ENCODE measurements at regions not wholly inside any gene's neighbourhood (a gene's known extent, or its start where the extent isn't known, plus 50 kb on each side); places are given as distances from the start of the nearest gene placed in this dataset.

GRCh38 chr11:121770939-121771595 lies 318.3 kb upstream of the SORL1-AS1 start:
- H3K9me3 ChIP-seq (ENCODE audit: low read length): no peaks in the 10 kb centered on the region
- ATAC-seq (no peak), DNase-seq (ENCODE audit: low spot score) (no peak), FAIRE-seq (no peak)
- intact Hi-C loops (cut with micrococcal nuclease; ENCODE audit: unreplicated experiment): no loop called here
- 31% methylated on average over 4 of the region's 4 CpGs for whole genome bisulfite sequencing (ENCODE audit: low lambda C conversion rate)
- H3K27me3 ChIP-seq (ENCODE audit: control insufficient read depth in 1 of 2, insufficient read depth in 2 of 2, low read length in 2 of 2): peaks cover 0 to 4% of the 10 kb centered on the region in 2 experiments; a peak in 2 of 5 replicates
- ChIA-PET POLR2A (no interaction called here), CTCF (ENCODE audit: low intra/inter-chr PET ratio, low total read pairs) (no interaction called here)
- H3K4me3 ChIP-seq (replicated peaks in 1 of 3; ENCODE audit: insufficient read depth in 1 of 3, low read depth in 2 of 3, low read length in 3 of 3): no peak overlapping the region
- H4K20me1 ChIP-seq (ENCODE audit: insufficient read depth, low read length): no peaks in the 10 kb centered on the region
- BruUV-seq (replicated peaks): no TSS peak
- no peaks in the 10 kb centered on the region for H3K4me1 ChIP-seq (ENCODE audit: insufficient read depth, low read length)
- H2AFZ ChIP-seq (ENCODE audit: low read length): no peak overlapping the region
- H3K36me3 ChIP-seq (replicated peaks in 1 of 2; ENCODE audit: control insufficient read depth in 1 of 2, insufficient read depth in 2 of 2, low read length in 2 of 2): no peaks in the 10 kb centered on the region
- H3K27ac ChIP-seq (ENCODE audit: extremely low read length, insufficient read depth, low read length): no peak overlapping the region
- in situ Hi-C loops (cut with HindIII; ENCODE audit: extremely low pct_ligation_motif_present, low pct_unique_long_range_greater_than_20kb): no loop called here
- H3K9ac ChIP-seq (ENCODE audit: insufficient read depth, low read depth, low read length): no peak overlapping the region
- H3K4me2 ChIP-seq (ENCODE audit: low read depth, low read length): no peak overlapping the region
- no peaks in the 10 kb centered on the region for H3K79me2 ChIP-seq (ENCODE audit: insufficient read depth, low read length)
- TF ChIP-seq ISX (CRISPR knock-in tag; conservative IDR thresholded peaks at IDR 0.05) (no peak), ZNF720 (CRISPR knock-in tag; IDR thresholded peaks at IDR 0.05) (no peak), ETS1 (CRISPR knock-in tag; IDR thresholded peaks at IDR 0.05) (no peak), KDM5A (IDR thresholded peaks at IDR 0.05; ENCODE audit: borderline replicate concordance, low read length) (no peak), ZNF766 (CRISPR knock-in tag; IDR thresholded peaks at IDR 0.05; ENCODE audit: borderline replicate concordance) (no peak), FOXO4 (CRISPR knock-in tag; conservative IDR thresholded peaks at IDR 0.05) (no peak), DBP (CRISPR knock-in tag; IDR thresholded peaks at IDR 0.05; ENCODE audit: not compliant biosample characterization) (no peak), TCF12 (IDR thresholded peaks at IDR 0.05) (no peak), TCF12 (CRISPR knock-in tag; IDR thresholded peaks at IDR 0.05) (no peak), THRA (CRISPR knock-in tag; IDR thresholded peaks at IDR 0.05; ENCODE audit: borderline replicate concordance) (no peak), CHD4 (IDR thresholded peaks at IDR 0.05; ENCODE audit: borderline replicate concordance, low read length) (no peak), HES4 (CRISPR knock-in tag; IDR thresholded peaks at IDR 0.05; ENCODE audit: borderline replicate concordance) (no peak), ZNF251 (CRISPR knock-in tag; IDR thresholded peaks at IDR 0.05) (no peak), POGK (CRISPR knock-in tag; conservative IDR thresholded peaks at IDR 0.05) (no peak), SRSF9 (IDR thresholded peaks at IDR 0.05; ENCODE audit: borderline replicate concordance, insufficient read depth, low read depth, low read length, poor library complexity, severe bottlenecking) (no peak)

Data from HepG2 (cell line).